Chondrocyte (in vitro differentiated cells): ENCODE measurements at regions not wholly inside any gene's neighbourhood (a gene's known extent, or its start where the extent isn't known, plus 50 kb on each side); places are given as distances from the start of the nearest gene placed in this dataset.

Source experiments
- DNase-seq: peaks from one replicate; pipeline ENCODE4 v3.0.0; 2021; ENCODE audit warnings: mixed read lengths, low spot score
- H3K27ac Mint-ChIP-seq: one replicate; pipeline ENCODE4 v1.8.0; 2021; ENCODE audit warnings: mild to moderate bottlenecking, moderate library complexity, mixed read lengths; ENCODE audit not compliant: unreplicated experiment
- H3K27me3 Mint-ChIP-seq: 2 replicates; pipeline ENCODE4 v1.8.0; 2021; ENCODE audit warnings: low read depth, mixed read lengths
- H3K36me3 Mint-ChIP-seq: 2 replicates; pipeline ENCODE4 v1.8.0; 2021; ENCODE audit warnings: low read depth, mixed read lengths
- H3K4me1 Mint-ChIP-seq: 2 replicates; pipeline ENCODE4 v1.8.0; 2021; ENCODE audit warnings: low read depth, mild to moderate bottlenecking, mixed read lengths
- H3K4me3 Mint-ChIP-seq: one replicate; pipeline ENCODE4 v1.8.0; 2021; ENCODE audit warnings: mild to moderate bottlenecking, moderate library complexity, mixed read lengths; ENCODE audit not compliant: unreplicated experiment
- H3K9me3 Mint-ChIP-seq: 2 replicates; pipeline ENCODE4 v1.8.0; 2021; ENCODE audit warnings: low read depth, mixed read lengths
- CTCF ChIP-seq: fragments of 200-600 bp; sonication (generic); IDR thresholded peaks from 2 replicates; pipeline ENCODE4 v1.5.0; 2021; ENCODE audit warnings: antibody characterized with exemption, mild to moderate bottlenecking, moderate library complexity

GRCh38 chr4:124523816-124524215 lies 188.7 kb downstream of the ANKRD50 start:
- H3K4me3 Mint-ChIP-seq = no peak overlapping the region
- H3K27ac Mint-ChIP-seq = no peak overlapping the region
- H3K27me3 Mint-ChIP-seq = no peaks in the 10 kb centered on the region

GRCh38 chr4:124525524-124525923 lies 187.0 kb downstream of the ANKRD50 start:
- Mint-ChIP-seq H3K36me3 (peaks cover 2% of the 10 kb centered on the region), H3K4me1 (peaks cover 13% of the 10 kb centered on the region), H3K9me3 (peaks cover 3% of the 10 kb centered on the region), H3K27ac (no peak overlapping the region), H3K4me3 (no peak overlapping the region), H3K27me3 (no peaks in the 10 kb centered on the region)
- no peak for DNase-seq
- TF ChIP-seq CTCF = no peak

More at GRCh38 chr4:124523816-124524215, 188.7 kb downstream of the ANKRD50 start:
- peaks cover 2% of the 10 kb centered on the region for H3K36me3 Mint-ChIP-seq
- TF ChIP-seq CTCF = no peak
- H3K4me1 Mint-ChIP-seq = peaks cover 20% of the 10 kb centered on the region
- H3K9me3 Mint-ChIP-seq = peaks cover 3% of the 10 kb centered on the region
- DNase-seq = no peak

- Mint-ChIP-seq H3K4me1 (peaks cover 13% of the 10 kb centered on the region), H3K27ac (peak overlapping the region; percentile 24), H3K36me3 (peaks cover 2% of the 10 kb centered on the region), H3K4me3 (no peak overlapping the region), H3K27me3 (no peaks in the 10 kb centered on the region), H3K9me3 (peaks cover 3% of the 10 kb centered on the region)
- TF ChIP-seq CTCF = no peak
- no peak for DNase-seq
These were observed 186.2 kb downstream of the ANKRD50 start for GRCh38 chr4:124526331-124526730.

GRCh38 chr4:124526769-124527168 lies 185.8 kb downstream of the ANKRD50 start:
- Mint-ChIP-seq H3K4me1 (peaks cover 13% of the 10 kb centered on the region), H3K4me3 (no peak overlapping the region), H3K9me3 (no peaks in the 10 kb centered on the region), H3K27me3 (no peaks in the 10 kb centered on the region), H3K27ac (peak overlapping the region; percentile 24), H3K36me3 (peaks cover 1% of the 10 kb centered on the region)
- TF ChIP-seq CTCF = no peak
- DNase-seq = no peak

- H3K36me3 Mint-ChIP-seq = peaks cover 1% of the 10 kb centered on the region
- peaks cover 13% of the 10 kb centered on the region for H3K4me1 Mint-ChIP-seq
- H3K9me3 Mint-ChIP-seq = no peaks in the 10 kb centered on the region
These were observed 185.2 kb downstream of the ANKRD50 start for GRCh38 chr4:124527364-124527763.

More at GRCh38 chr4:124527364-124527763, 185.2 kb downstream of the ANKRD50 start:
- no peaks in the 10 kb centered on the region for H3K27me3 Mint-ChIP-seq
- no peak overlapping the region for H3K4me3 Mint-ChIP-seq
- no peak for DNase-seq
- no peak overlapping the region for H3K27ac Mint-ChIP-seq
- TF ChIP-seq CTCF = no peak
